Ovary (tissue), 7 donors: ENCODE measurements at regions not wholly inside any gene's neighbourhood (a gene's known extent, or its start where the extent isn't known, plus 50 kb on each side); places are given as distances from the start of the nearest gene placed in this dataset.

Experiments
- DNase-seq, 5 donors: peaks; one replicate each; pipeline ENCODE4 v3.0.0-alpha.2; 2019 to 2020
- H3K27ac ChIP-seq, 2 donors: fragments of 200-600 bp; one replicate each; pipeline versions ENCODE4 v1.5.1 to v1.8.0; 2019 to 2022
- H3K27me3 ChIP-seq: fragments of 200-600 bp; one replicate; pipeline ENCODE4 v1.8.0; 2022
- H3K36me3 ChIP-seq: fragments of 200-600 bp; sonication (generic); one replicate; pipeline ENCODE4 v1.5.1; 2019
- H3K4me1 ChIP-seq: one replicate; pipeline ENCODE4 v1.8.1; 2013; ENCODE audit warnings: mild to moderate bottlenecking, moderate library complexity; ENCODE audit not compliant: insufficient read depth
- H3K4me3 ChIP-seq: fragments of 200-600 bp; sonication (generic); one replicate; pipeline ENCODE4 v1.5.1; 2017
- H3K9me3 ChIP-seq, 2 donors: fragments of 200-600 bp in 1 of 2; sonication (generic) in 1 of 2; one replicate each; pipeline versions ENCODE4 v1.5.1 to v1.8.1; 2013 to 2019; ENCODE audit warnings: mild to moderate bottlenecking in 1 of 2, moderate library complexity in 1 of 2
- CTCF ChIP-seq, 3 donors: fragments of 450-650 bp in 2 of 3; fragments of 200-600 bp in 1 of 3; IDR thresholded peaks; one replicate each; pipeline versions ENCODE4 v1.5.1 to v1.8.0; 2016 to 2022; ENCODE audit warnings: antibody characterized with exemption in 3 of 3, mild to moderate bottlenecking in 1 of 3
- EP300 ChIP-seq: sonication (generic); formaldehyde crosslinking; IDR thresholded peaks from one replicate; pipeline ENCODE4 v1.6.1; 2017; ENCODE audit warnings: antibody characterized with exemption
- POLR2A ChIP-seq: fragments of 450-650 bp; IDR thresholded peaks from one replicate; pipeline ENCODE4 v1.6.1; 2017; ENCODE audit warnings: antibody characterized with exemption, mild to moderate bottlenecking, moderate library complexity
- WGBS, 3 donors: extraction: QIAGEN DNeasy Blood & Tissue Kit in 1 of 3; methylation state at CpG; one replicate each; pipeline versions ENCODE4 v1.1.5 to v1.1.7; 2013 to 2017; 5-methylcytosine and 5-hydroxymethylcytosine counted together
- intact Hi-C, 4 donors: fragments of 100-400 bp; cut with DNase I; formaldehyde crosslinking; loops; one replicate each; pipeline versions ENCODE4 v1.11.0 to v1.15.1; 2022 to 2023
- donor health status: DM: no; HTN: no; CAD: no; lungs with moderate emphysema.
- donor health status: DM: no; HTN: no; CAD: no.
- donor health status: Bipolar disorder and iron deficiency.
- donor health status: DM: no; HTN: no; CAD: no.
- donor health status: DM: yes; HTN: yes; CAD: no.

- no peak for TF ChIP-seq EP300
- TF ChIP-seq POLR2A, result no peak
- no peak for TF ChIP-seq CTCF (IDR thresholded peaks at IDR 0.05)
- no peak overlapping the region for H3K4me3 ChIP-seq
- H3K4me1 ChIP-seq, result no peaks in the 10 kb centered on the region
- H3K27me3 ChIP-seq, result no peaks in the 10 kb centered on the region
- intact Hi-C loops, result loop anchor here in 1 of 4 donors (1.0 kb wide), 1 partner anchor 38 kb away; no protein-coding TSS in a partner anchor
- H3K36me3 ChIP-seq, result no peaks in the 10 kb centered on the region
- no peak overlapping the region for H3K27ac ChIP-seq
- H3K9me3 ChIP-seq, result no peaks in the 10 kb centered on the region
- DNase-seq, result no peak
- 78 to 83% (median 83%) methylated on average over 4 of the region's 4 CpGs for WGBS, 3 donors
Measured at GRCh38 chr14:23903442-23903841, 50.1 kb upstream of the DHRS4 start.
